B cell (primary cell): ENCODE measurements at regions not wholly inside any gene's neighbourhood (a gene's known extent, or its start where the extent isn't known, plus 50 kb on each side); places are given as distances from the start of the nearest gene placed in this dataset.

Experiments
- ATAC-seq: fragments of 200-7000 bp; cut with Tn5 transposase; one replicate; pipeline ENCODE4 v1.10.0; 2021; ENCODE audit warnings: low read depth, mild to moderate bottlenecking, moderate number of reproducible peaks, moderate library complexity
- CTCF ChIA-PET: fragments of 350-600 bp; sonication (Branson Sonifier 250); formaldehyde crosslinking; loops from one replicate; lab custom pipeline; 2021; ENCODE audit warnings: antibody characterized with exemption, inconsistent platforms; lab: Charles Lee
- POLR2A ChIA-PET: fragments of 350-600 bp; sonication (Branson Sonifier 250); formaldehyde crosslinking; loops from one replicate; lab custom pipeline; 2021; ENCODE audit warnings: antibody characterized with exemption; lab: Charles Lee
- DNase-seq: peaks from one replicate; pipeline ENCODE4 v3.0.0; 2013
- H2AFZ ChIP-seq: 2 replicates; pipeline ENCODE4 v1.6.1; 2012; ENCODE audit warnings: mild to moderate bottlenecking, low read depth, low read length; ENCODE audit not compliant: insufficient read depth, poor library complexity, severe bottlenecking
- H3K27ac ChIP-seq, 2 donors: 1 replicate in 1 of 2; 2 replicates in 1 of 2; pipeline ENCODE4 v1.5.1; 2012 to 2013; ENCODE audit warnings: low read length in 2 of 2, mild to moderate bottlenecking in 2 of 2, moderate library complexity in 1 of 2
- H3K27me3 ChIP-seq, 4 experiments: fragments of 200-600 bp in 1 of 4; sonication (generic) in 1 of 4; replicated peaks in 1 of 4; 1 replicate in 2 of 4; 2 replicates in 2 of 4; pipeline versions ENCODE4 v1.6.1 to v1.7.0; 2013 to 2016; ENCODE audit warnings: low read length in 3 of 4, mild to moderate bottlenecking in 2 of 4, mixed read lengths in 1 of 4, moderate library complexity in 1 of 4; ENCODE audit not compliant: insufficient read depth in 4 of 4, control insufficient read depth in 3 of 4; ENCODE audit errors: control extremely low read depth in 1 of 4
- H3K36me3 ChIP-seq, 2 experiments: replicated peaks in 1 of 2; 1 replicate in 1 of 2; 2 replicates in 1 of 2; pipeline versions ENCODE4 v1.6.1 to v1.7.1; 2013; ENCODE audit warnings: low read length in 1 of 2; ENCODE audit not compliant: insufficient read depth in 2 of 2, control insufficient read depth in 1 of 2; ENCODE audit errors: control extremely low read depth in 1 of 2, extremely low read depth in 1 of 2
- H3K4me1 ChIP-seq, 2 donors: fragments of 200-600 bp in 1 of 2; sonication (generic) in 1 of 2; 1 replicate in 1 of 2; 2 replicates in 1 of 2; pipeline versions ENCODE4 v1.5.1 to v1.6.1; 2013 to 2017; ENCODE audit warnings: low read length in 2 of 2; ENCODE audit not compliant: control insufficient read depth in 2 of 2, insufficient read depth in 2 of 2
- H3K4me2 ChIP-seq: replicated peaks from 2 replicates; pipeline ENCODE3; 2012; ENCODE audit warnings: mild to moderate bottlenecking, low read depth, low read length; ENCODE audit not compliant: poor library complexity, severe bottlenecking
- H3K4me3 ChIP-seq, 5 experiments: fragments of 200-600 bp in 1 of 5; sonication (generic) in 1 of 5; 1 replicate in 3 of 5; 2 replicates in 2 of 5; pipeline versions ENCODE4 v1.5.1 to v1.7.0; 2011 to 2016; ENCODE audit warnings: low read length in 4 of 5, mild to moderate bottlenecking in 4 of 5, low read depth in 2 of 5, control low read depth in 1 of 5, moderate library complexity in 1 of 5; ENCODE audit not compliant: insufficient read depth in 1 of 5; ENCODE audit errors: control extremely low read depth in 1 of 5, extremely low read depth in 1 of 5
- H3K79me2 ChIP-seq: fragments of 200-600 bp; sonication (generic); one replicate; pipeline ENCODE4 v1.6.0; 2016; ENCODE audit warnings: low read length; ENCODE audit not compliant: control insufficient read depth, insufficient read depth
- H3K9ac ChIP-seq: fragments of 200-600 bp; sonication (generic); 2 replicates; pipeline ENCODE4 v1.6.1; 2017; ENCODE audit warnings: mild to moderate bottlenecking, low read length, moderate library complexity
- H3K9me3 ChIP-seq, 3 donors: one replicate each; pipeline versions ENCODE4 v1.6.1 to v1.7.1; 2013; ENCODE audit warnings: low read length in 2 of 3; ENCODE audit not compliant: control insufficient read depth in 2 of 3, insufficient read depth in 1 of 3; ENCODE audit errors: control extremely low read depth in 1 of 3
- H4K20me1 ChIP-seq: 2 replicates; pipeline ENCODE4 v1.6.0; 2012; ENCODE audit warnings: mild to moderate bottlenecking, low read length; ENCODE audit not compliant: insufficient read depth, control insufficient read depth, poor library complexity, severe bottlenecking
- H3K27ac Mint-ChIP-seq: one replicate; pipeline ENCODE4 v1.8.0; 2021; ENCODE audit warnings: mixed read lengths
- H3K27me3 Mint-ChIP-seq: one replicate; pipeline ENCODE4 v1.8.0; 2021; ENCODE audit warnings: mixed read lengths
- H3K4me1 Mint-ChIP-seq: one replicate; pipeline ENCODE4 v1.8.0; 2021; ENCODE audit warnings: mixed read lengths
- H3K4me3 Mint-ChIP-seq: one replicate; pipeline ENCODE4 v1.8.0; 2021; ENCODE audit warnings: mixed read lengths
- H3K9me3 Mint-ChIP-seq: one replicate; pipeline ENCODE4 v1.8.0; 2022; ENCODE audit warnings: mixed read lengths; ENCODE audit not compliant: insufficient read depth
- CTCF ChIP-seq: fragments of 200-600 bp; IDR thresholded peaks from one replicate; pipeline ENCODE4 v1.8.0; 2022; ENCODE audit warnings: antibody characterized with exemption, mild to moderate bottlenecking
- EZH2 ChIP-seq: IDR thresholded peaks from 2 replicates; pipeline ENCODE4 v1.6.1; 2012; ENCODE audit warnings: borderline replicate concordance, low read depth, mild to moderate bottlenecking, moderate library complexity, low read length; ENCODE audit not compliant: insufficient read depth, poor library complexity, severe bottlenecking
- WGBS: methylation state at CpG from one replicate; pipeline ENCODE4 v1.1.5; 2013; ENCODE audit warnings: missing lambda C conversion rate; ENCODE audit not compliant: insufficient coverage; 5-methylcytosine and 5-hydroxymethylcytosine counted together
- intact Hi-C: fragments of 100-400 bp; cut with micrococcal nuclease; formaldehyde crosslinking; loops from one replicate; pipeline ENCODE4 v1.10.0; 2022

- Histone ChIP-seq H3K4me3 (no peak overlapping the region), H3K27ac (no peak overlapping the region), H3K9ac (no peak overlapping the region), H2AFZ (no peak overlapping the region), H4K20me1 (no peaks in the 10 kb centered on the region), H3K27me3 (no peaks in the 10 kb centered on the region), H3K4me2 (no peak overlapping the region), H3K4me1 (peaks cover 28% of the 10 kb centered on the region in 2 donors), H3K79me2 (no peaks in the 10 kb centered on the region), H3K9me3 (no peaks in the 10 kb centered on the region), H3K36me3 (no peaks in the 10 kb centered on the region)
- Mint-ChIP-seq H3K27ac (no peak overlapping the region), H3K27me3 (no peaks in the 10 kb centered on the region), H3K4me1 (peaks cover 34% of the 10 kb centered on the region), H3K4me3 (no peak overlapping the region), H3K9me3 (no peaks in the 10 kb centered on the region)
- ATAC-seq (no peak), DNase-seq (no peak)
- ChIA-PET CTCF (interaction anchor here (0.6 kb wide), 1 partner anchor 19 kb away, joined by 3 read pairs; no protein-coding TSS in a partner anchor), POLR2A (no interaction called here)
- intact Hi-C loops, result no loop called here
- no peak for TF ChIP-seq EZH2
- TF ChIP-seq CTCF, result no peak
Measured at GRCh38 chr5:158394102-158394501, 535.2 kb upstream of the CLINT1 start.

GRCh38 chr5:158393457-158393856 is 534.5 kb upstream of the CLINT1 start:
- H3K4me1 Mint-ChIP-seq, result peaks cover 27% of the 10 kb centered on the region
- Histone ChIP-seq H3K27me3 (no peaks in the 10 kb centered on the region), H2AFZ (no peak overlapping the region), H3K4me2 (no peak overlapping the region), H3K4me3 (no peak overlapping the region), H4K20me1 (no peaks in the 10 kb centered on the region), H3K9me3 (no peaks in the 10 kb centered on the region), H3K36me3 (no peaks in the 10 kb centered on the region), H3K79me2 (no peaks in the 10 kb centered on the region), H3K9ac (no peak overlapping the region), H3K27ac (no peak overlapping the region), H3K4me1 (peaks cover 21% of the 10 kb centered on the region in 2 donors)
- ChIA-PET POLR2A (no interaction called here), CTCF (no interaction called here)
- H3K9me3 Mint-ChIP-seq, result no peaks in the 10 kb centered on the region
- TF ChIP-seq EZH2, result no peak
- no peak for TF ChIP-seq CTCF
- no peak overlapping the region for H3K4me3 Mint-ChIP-seq
- no peaks in the 10 kb centered on the region for H3K27me3 Mint-ChIP-seq
- DNase-seq (no peak), ATAC-seq (no peak)
- intact Hi-C loops, result no loop called here
- WGBS, result no CpG with 5 or more reads among the region's 3 CpGs
- H3K27ac Mint-ChIP-seq, result no peak overlapping the region
